ENCODE measurements at regions not wholly inside any gene's neighbourhood (a gene's known extent, or its start where the extent isn't known, plus 50 kb on each side); places are given as distances from the start of the nearest gene placed in this dataset.

DNA sequence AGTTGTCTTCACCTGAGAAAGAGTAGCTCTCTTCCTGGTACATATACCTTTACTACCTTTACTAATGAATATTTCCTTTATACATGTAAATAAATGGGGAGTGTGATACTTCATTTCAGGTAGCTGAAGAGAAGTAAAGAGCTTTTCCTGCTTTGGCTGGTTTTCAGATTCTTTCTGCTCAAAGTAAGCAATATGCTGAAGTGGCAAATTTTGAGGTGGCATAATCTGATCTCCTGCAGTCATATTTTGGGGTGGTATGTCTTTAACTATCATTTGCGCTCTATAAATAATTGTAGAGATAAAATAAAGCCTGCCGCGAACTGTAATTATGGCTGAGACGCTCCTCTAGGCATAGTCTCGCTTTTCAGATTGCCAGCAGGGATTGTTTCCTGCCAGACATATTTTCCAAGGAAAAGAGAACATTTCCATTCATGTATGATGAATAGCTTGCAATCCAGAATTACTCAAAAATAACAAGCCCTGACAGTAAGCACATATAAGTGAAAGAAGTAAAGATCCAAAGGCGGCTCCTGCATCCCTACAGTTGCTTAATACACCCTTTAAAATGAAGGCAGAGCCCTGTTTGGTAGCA lies 200.7 kb downstream of the C12orf50 start:
- intact Hi-C loops (cut with micrococcal nuclease) = no loop called here
- no peaks in the 10 kb centered on the region for H3K27me3 ChIP-seq (ENCODE audit: control insufficient read depth in 2 of 2, insufficient read depth in 2 of 2, low read length in 2 of 2)
- H3K79me2 ChIP-seq (ENCODE audit: insufficient read depth, low read length) = no peaks in the 10 kb centered on the region
- H3K36me3 ChIP-seq (replicated peaks in 1 of 2; ENCODE audit: control insufficient read depth in 1 of 2, insufficient read depth in 2 of 2, low read length in 2 of 2) = no peaks in the 10 kb centered on the region
- H3K27me3 Mint-ChIP-seq (ENCODE audit: low read depth in 3 of 3) = peaks cover 0 to 2% (median 1%) of the 10 kb centered on the region in 3 donors
- no peak for TF ChIP-seq CTCF (IDR thresholded peaks at IDR 0.05)
- H3K4me2 ChIP-seq (replicated peaks; ENCODE audit: extremely low read depth, low read length, poor library complexity, severe bottlenecking) = no peak overlapping the region
- H3K27ac ChIP-seq (ENCODE audit: low read depth in 1 of 2, low read length in 2 of 2) = no peak overlapping the region
- no CpG with 5 or more reads among the region's 6 CpGs for WGBS (ENCODE audit: insufficient coverage)
- no peak overlapping the region for H3K4me3 ChIP-seq (replicated peaks in 1 of 3; ENCODE audit: low read depth in 2 of 3, low read length in 3 of 3)
- DNase-seq = no peak
- peaks cover 0 to 2% (median 0%) of the 10 kb centered on the region in 7 donors for H3K9me3 Mint-ChIP-seq
- no peaks in the 10 kb centered on the region for H3K4me1 Mint-ChIP-seq
- no peak overlapping the region for H2AFZ ChIP-seq (ENCODE audit: insufficient read depth, low read depth, low read length, poor library complexity, severe bottlenecking)
- H4K20me1 ChIP-seq (ENCODE audit: insufficient read depth, low read length) = no peaks in the 10 kb centered on the region
- no peak overlapping the region for H3K9ac ChIP-seq (ENCODE audit: insufficient read depth, low read length, poor library complexity, severe bottlenecking)
- no peak overlapping the region for H3K4me3 Mint-ChIP-seq
- no peak overlapping the region for H3K27ac Mint-ChIP-seq
- H3K9me3 ChIP-seq (replicated peaks in 1 of 2; ENCODE audit: control insufficient read depth in 1 of 2, insufficient read depth in 1 of 2, low read length in 2 of 2) = no peaks in the 10 kb centered on the region
- no peaks in the 10 kb centered on the region for H3K36me3 Mint-ChIP-seq
- no peaks in the 10 kb centered on the region for H3K4me1 ChIP-seq (ENCODE audit: control insufficient read depth in 1 of 2, insufficient read depth in 2 of 2, low read length in 2 of 2)

GRCh38 chr12:87827638-87828264 lies 201.4 kb downstream of the C12orf50 start:
- H3K4me3 ChIP-seq (replicated peaks in 1 of 3; ENCODE audit: low read depth in 2 of 3, low read length in 3 of 3) = no peak overlapping the region
- Mint-ChIP-seq H3K9me3 (peaks cover 0 to 2% (median 0%) of the 10 kb centered on the region in 7 donors), H3K4me3 (no peak overlapping the region), H3K27ac (no peak overlapping the region), H3K36me3 (no peaks in the 10 kb centered on the region), H3K4me1 (no peaks in the 10 kb centered on the region), H3K27me3 (ENCODE audit: low read depth in 3 of 3) (peaks cover 0 to 2% (median 1%) of the 10 kb centered on the region in 3 donors)
- no peak overlapping the region for H3K4me2 ChIP-seq (replicated peaks; ENCODE audit: extremely low read depth, low read length, poor library complexity, severe bottlenecking)
- no peak overlapping the region for H3K27ac ChIP-seq (ENCODE audit: low read depth in 1 of 2, low read length in 2 of 2)
- no peak overlapping the region for H2AFZ ChIP-seq (ENCODE audit: insufficient read depth, low read depth, low read length, poor library complexity, severe bottlenecking)
- H3K27me3 ChIP-seq (ENCODE audit: control insufficient read depth in 2 of 2, insufficient read depth in 2 of 2, low read length in 2 of 2) = no peaks in the 10 kb centered on the region
- H3K9ac ChIP-seq (ENCODE audit: insufficient read depth, low read length, poor library complexity, severe bottlenecking) = no peak overlapping the region
- no peaks in the 10 kb centered on the region for H3K36me3 ChIP-seq (replicated peaks in 1 of 2; ENCODE audit: control insufficient read depth in 1 of 2, insufficient read depth in 2 of 2, low read length in 2 of 2)
- no peaks in the 10 kb centered on the region for H3K9me3 ChIP-seq (replicated peaks in 1 of 2; ENCODE audit: control insufficient read depth in 1 of 2, insufficient read depth in 1 of 2, low read length in 2 of 2)
- H4K20me1 ChIP-seq (ENCODE audit: insufficient read depth, low read length) = no peaks in the 10 kb centered on the region
- WGBS (ENCODE audit: insufficient coverage) = no CpG with 5 or more reads among the region's 2 CpGs
- no peaks in the 10 kb centered on the region for H3K79me2 ChIP-seq (ENCODE audit: insufficient read depth, low read length)
- intact Hi-C loops (cut with micrococcal nuclease) = no loop called here
- TF ChIP-seq CTCF (IDR thresholded peaks at IDR 0.05) = no peak
- no peaks in the 10 kb centered on the region for H3K4me1 ChIP-seq (ENCODE audit: control insufficient read depth in 1 of 2, insufficient read depth in 2 of 2, low read length in 2 of 2)
- no peak for DNase-seq

Measured in CD14-positive monocyte (primary cell).